GM12864 (cell line): ENCODE measurements at regions not wholly inside any gene's neighbourhood (a gene's known extent, or its start where the extent isn't known, plus 50 kb on each side); places are given as distances from the start of the nearest gene placed in this dataset.

Source experiments
- DNase-seq: peaks from one replicate; pipeline ENCODE4 v3.0.0-alpha.2; 2011; ENCODE audit warnings: low read depth
- H3K4me3 ChIP-seq: 2 replicates; pipeline ENCODE4 v1.5.1; 2011; ENCODE audit warnings: mild to moderate bottlenecking, low read depth, low read length, control low read depth
- TF ChIP-seq, protein P1 (sequence below): IDR thresholded peaks from 2 replicates; pipeline ENCODE4 v1.5.1; 2011; ENCODE audit warnings: low read depth, mild to moderate bottlenecking, moderate library complexity, low read length, control low read depth, inconsistent platforms; ENCODE audit errors: missing control alignments

DNA sequence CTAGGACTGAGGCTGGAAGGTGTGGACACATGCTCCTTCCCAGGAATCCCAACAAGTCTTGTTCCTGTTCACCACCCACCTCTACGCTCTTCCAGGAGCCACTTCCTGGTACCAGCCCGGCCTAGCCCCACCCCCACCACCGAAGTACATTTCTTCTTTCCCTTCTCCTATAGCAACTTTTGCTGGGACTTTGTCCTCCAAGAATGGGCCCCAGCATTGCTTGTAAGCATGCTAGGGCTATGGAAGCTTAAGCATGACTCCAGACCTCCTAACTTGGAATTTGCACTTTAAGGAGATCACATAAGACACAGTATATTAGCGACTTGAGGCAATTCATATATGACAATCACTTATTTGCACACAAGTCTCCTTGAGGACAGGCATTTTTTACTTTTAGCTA lies 462.0 kb upstream of the ARID1B start:
- TF ChIP-seq, protein P1, sequence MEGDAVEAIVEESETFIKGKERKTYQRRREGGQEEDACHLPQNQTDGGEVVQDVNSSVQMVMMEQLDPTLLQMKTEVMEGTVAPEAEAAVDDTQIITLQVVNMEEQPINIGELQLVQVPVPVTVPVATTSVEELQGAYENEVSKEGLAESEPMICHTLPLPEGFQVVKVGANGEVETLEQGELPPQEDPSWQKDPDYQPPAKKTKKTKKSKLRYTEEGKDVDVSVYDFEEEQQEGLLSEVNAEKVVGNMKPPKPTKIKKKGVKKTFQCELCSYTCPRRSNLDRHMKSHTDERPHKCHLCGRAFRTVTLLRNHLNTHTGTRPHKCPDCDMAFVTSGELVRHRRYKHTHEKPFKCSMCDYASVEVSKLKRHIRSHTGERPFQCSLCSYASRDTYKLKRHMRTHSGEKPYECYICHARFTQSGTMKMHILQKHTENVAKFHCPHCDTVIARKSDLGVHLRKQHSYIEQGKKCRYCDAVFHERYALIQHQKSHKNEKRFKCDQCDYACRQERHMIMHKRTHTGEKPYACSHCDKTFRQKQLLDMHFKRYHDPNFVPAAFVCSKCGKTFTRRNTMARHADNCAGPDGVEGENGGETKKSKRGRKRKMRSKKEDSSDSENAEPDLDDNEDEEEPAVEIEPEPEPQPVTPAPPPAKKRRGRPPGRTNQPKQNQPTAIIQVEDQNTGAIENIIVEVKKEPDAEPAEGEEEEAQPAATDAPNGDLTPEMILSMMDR: no peak
- DNase-seq: no peak
- no peak overlapping the region for H3K4me3 ChIP-seq

DNA sequence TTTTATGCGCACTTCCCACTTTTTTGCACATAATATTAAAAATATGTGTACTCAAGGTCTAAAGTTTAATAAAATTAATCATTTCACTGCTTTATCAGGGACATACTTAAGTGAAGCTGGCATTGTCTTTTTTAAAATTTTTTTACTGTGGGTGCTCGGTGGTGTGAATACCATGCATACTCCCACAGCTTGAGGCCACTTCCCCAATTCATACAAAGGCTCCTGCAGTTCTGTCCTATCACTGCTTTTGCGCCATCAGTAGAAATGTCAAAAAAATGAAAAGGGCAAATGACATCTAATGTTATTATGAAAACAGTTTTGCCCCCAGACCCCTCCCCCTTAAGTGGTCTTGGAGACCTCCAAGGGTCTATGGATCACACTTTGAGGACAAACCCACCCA lies 464.1 kb upstream of the ARID1B start:
- TF ChIP-seq, protein P1: no peak
- no peak overlapping the region for H3K4me3 ChIP-seq
- no peak for DNase-seq

DNA sequence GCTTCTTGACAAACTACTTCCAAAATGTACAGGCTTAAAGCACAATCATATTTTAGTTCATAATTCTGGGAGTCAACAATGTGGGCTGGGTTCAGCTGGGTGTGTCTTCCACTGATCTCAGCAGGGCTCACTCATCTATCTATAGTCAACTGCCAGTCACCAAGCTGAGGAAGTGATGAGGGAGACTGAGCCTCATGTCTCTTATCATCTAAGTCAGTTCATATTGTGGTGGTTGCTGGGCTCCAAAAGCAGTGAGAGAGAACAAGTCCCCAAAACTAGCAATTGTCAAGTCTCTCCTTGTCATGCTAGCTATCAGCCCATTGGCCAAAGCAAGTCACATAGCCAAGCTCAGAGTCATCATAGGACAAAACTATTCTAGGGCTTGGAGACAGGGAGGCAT lies 465.9 kb upstream of the ARID1B start:
- no peak overlapping the region for H3K4me3 ChIP-seq
- DNase-seq: no peak
- TF ChIP-seq, protein P1: no peak

DNA sequence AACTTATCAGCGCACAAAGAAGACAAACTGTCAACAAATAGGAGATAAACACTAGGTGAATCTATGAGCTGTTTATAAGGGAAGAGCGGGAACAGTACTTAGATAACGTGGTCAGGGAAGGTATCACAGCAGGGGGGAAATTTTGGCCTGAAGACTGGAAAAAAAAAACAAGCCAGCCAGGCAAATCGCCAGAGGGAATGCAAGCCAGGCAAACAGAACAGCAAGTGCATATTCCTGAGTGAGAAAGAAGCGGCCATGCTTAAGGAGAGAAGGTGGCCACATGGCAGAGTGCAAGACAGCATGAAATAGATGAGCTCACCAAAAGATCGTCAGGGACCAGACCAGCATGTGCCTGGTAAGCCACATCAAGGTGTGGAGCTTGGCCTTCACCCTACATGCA lies 466.5 kb upstream of the ARID1B start:
- no peak for DNase-seq
- H3K4me3 ChIP-seq: no peak overlapping the region
- TF ChIP-seq, protein P1: no peak

DNA sequence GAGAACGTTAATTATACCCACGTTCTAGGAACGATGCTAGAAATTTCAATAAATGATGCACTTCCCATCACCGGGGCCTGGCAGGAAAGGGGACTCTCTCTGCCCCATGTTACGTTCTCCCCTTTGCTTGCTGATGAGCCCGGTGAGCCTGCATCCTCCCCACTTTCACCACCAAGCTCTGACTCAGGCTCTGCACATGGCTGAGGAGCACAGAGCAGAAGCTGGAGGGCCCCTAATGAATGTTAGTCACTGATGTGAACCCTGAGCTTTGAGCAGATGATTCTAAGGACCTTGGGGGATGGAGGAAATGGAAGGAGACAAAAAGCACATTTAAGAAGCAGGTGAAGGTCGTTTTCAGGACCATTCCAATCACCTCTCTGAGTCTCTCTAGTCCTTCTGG lies 468.2 kb upstream of the ARID1B start:
- TF ChIP-seq, protein P1: no peak
- H3K4me3 ChIP-seq: no peak overlapping the region
- DNase-seq: no peak

DNA sequence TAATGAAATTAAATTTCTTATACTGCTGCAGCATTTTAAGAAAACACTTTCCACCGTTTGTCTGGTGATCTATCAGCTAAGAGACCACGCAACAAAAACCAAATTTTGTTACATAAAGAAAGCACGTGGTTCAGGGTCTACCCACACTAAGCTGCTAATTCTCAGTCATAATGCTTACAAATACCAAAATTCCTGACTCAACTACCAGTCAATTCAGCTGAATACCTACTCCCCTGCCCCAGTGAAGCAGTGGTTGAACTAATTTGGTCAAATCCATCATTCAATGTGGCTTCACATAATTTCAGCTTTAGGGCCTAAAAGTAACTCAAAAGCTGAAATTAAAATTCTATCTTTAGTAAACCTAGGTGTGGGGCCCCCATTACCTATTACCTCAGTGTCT lies 468.6 kb upstream of the ARID1B start:
- no peak for DNase-seq
- TF ChIP-seq, protein P1: no peak
- H3K4me3 ChIP-seq: no peak overlapping the region

DNA sequence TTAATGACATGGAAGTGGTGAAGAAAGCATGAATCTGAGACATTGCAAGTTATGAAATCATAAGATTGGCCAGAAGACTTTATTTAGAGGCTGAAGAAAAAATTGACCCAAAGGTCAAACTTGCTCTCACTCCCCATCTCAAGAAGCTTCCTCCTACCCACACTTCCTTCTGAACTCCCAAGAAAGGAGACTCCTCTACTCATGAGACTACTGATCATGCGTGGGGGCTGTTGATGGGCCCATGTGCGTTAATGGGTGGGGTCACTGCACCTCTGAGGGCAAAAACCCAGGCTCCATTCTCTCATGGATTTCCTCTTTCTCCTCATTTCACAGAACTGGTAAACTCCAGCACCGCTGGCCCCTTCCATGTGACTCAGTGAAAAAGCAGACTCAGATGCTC lies 470.6 kb upstream of the ARID1B start:
- no peak for DNase-seq
- no peak overlapping the region for H3K4me3 ChIP-seq
- TF ChIP-seq, protein P1: no peak
